Midbrain (tissue), 1 donor: ENCODE measurements at regions not wholly inside any gene's neighbourhood (a gene's known extent, or its start where the extent isn't known, plus 50 kb on each side); places are given as distances from the start of the nearest gene placed in this dataset.
A peak's percentile ranks its signal among the peaks of the same experiment; 100 is the strongest.
"Not testable (repeated sequence)": the region's sequence is repeated elsewhere in the genome, so short reads cannot be mapped to it uniquely, and the experiment has no call there.

Experiments
- DNase-seq: peaks from one replicate; lab custom pipeline; 2025; lab: John Stamatoyannopoulos, UW

- DNase-seq = no peak
Observed at GRCh38 chr1:229857585-229857984, 209.5 kb upstream of the GALNT2 start.

- peak; percentile 45 for DNase-seq
Observed at GRCh38 chr1:229859026-229859425, 208.0 kb upstream of the GALNT2 start.

DNA sequence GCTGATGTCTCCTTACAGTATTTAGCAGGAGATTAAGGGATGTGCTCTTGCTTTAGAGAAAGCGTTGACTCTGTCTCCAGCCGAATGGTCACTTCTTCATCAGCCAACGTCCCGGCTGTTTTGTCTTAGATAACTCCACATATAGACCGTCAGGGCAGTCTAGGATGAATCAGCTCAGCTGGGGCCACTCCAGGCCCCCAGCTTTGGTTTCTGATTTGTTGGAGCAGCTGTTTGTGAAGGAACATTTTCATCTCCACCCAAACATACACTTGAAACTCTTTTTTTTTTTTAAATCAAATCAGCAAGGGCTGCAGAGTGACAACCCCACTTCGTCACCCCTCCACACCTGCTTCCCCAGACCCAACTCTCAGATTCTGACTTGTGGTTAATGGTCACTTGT is 206.1 kb upstream of the GALNT2 start:
- DNase-seq = no peak

DNA sequence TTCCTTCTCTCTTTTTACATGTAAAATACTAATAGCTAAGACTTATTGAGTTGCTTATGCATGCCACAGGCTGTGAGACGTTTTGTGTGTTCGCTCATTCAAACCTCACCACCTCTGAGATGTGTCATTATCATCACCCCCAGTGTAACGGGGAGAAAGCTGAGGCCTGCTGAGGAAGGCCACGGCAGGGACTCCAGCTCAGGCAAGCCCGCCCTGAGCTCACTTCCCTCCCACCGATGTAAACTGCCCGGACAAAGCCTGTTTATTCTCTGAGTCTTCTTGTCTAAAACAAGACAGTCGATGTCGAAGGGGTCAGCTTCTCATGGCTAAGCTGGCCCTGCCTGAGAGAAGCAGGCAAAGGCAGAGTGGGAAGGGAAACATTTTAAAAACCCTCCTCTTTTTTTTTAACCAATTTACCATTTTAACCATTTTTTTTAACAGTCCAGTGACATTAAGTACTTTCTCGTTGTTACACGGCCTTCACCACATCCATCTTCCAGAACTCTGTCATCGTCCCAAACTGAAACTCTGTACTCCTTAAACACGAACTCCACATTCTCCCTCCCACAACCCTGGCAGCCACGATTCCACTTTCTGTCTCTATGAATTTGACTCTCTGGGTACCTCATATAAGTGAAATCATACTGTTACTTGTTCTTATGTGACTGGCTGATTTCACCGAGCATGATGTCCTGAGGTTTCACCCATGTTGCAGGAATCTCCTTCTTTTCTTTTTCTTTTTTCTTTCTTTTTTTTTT is 204.8 kb upstream of the GALNT2 start:
- DNase-seq = peak; percentile 46

DNA sequence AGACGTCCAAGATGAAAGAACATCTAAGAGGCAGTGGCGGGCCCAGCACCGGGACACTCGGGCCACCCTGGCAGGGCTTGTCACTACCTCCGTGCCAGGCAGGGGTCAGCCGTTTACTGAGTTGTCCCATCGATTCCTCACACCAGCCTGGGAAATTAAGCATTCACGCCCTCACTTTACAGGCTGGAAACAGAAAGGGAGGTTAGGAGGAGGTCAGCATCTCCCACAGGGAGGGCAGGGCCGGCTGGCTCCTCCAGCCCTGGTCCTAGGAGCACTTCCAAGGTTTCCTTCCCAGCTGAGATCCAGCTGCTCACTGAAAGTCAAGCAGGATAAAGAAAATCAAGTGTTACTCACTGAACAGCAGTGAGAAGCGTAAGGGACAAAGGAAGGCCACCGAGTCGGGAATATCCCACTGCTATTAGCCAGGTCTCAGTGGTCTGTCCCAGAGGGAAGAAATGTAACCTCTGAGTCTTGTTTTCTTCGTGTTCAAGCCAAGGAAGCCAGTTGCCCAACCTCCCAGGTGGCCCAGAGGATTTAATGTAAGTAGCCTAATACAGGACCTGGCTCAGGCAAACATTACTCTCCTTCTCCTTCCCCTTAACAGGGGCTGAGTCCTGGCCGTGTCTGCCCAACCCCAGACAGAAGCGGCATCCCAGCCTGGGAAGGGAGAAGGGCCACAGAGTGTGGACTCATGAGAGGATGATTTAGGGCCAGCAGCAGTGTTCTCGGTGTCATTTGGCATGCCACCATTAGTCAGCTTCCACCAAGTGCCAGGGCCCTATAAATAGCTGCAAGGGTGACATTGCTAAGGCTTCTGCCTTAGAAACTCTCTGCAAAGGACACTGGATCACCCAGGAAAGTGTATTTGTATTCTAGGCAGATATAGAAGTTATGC is 203.1 kb upstream of the GALNT2 start:
- peak; percentile 31 for DNase-seq

GRCh38 chr1:229864686-229865230 is 202.3 kb upstream of the GALNT2 start:
- no peak for DNase-seq

DNA sequence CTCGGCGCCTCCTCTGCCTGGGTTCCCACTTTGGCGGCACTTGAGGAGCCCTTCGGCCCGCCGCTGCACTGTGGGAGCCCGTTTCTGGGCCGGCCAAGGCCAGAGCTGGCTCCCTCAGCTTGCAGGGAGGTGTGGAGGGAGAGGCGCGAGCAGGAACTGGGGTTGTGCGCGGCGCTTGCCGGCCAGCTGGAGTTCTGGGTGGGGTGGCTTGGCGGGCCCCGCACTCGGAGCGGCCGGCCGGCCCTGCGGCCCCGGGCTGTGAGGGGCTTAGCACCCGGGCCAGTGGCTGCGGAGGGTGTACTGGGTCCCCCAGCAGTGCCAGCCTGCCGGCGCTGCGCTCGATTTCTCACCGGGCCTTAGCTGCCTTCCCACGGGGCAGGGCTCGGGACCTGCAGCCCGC is 201.7 kb upstream of the GALNT2 start:
- not testable (repeated sequence) for DNase-seq

- no peak for DNase-seq
Observed at GRCh38 chr1:229867726-229868125, 199.3 kb upstream of the GALNT2 start.

DNA sequence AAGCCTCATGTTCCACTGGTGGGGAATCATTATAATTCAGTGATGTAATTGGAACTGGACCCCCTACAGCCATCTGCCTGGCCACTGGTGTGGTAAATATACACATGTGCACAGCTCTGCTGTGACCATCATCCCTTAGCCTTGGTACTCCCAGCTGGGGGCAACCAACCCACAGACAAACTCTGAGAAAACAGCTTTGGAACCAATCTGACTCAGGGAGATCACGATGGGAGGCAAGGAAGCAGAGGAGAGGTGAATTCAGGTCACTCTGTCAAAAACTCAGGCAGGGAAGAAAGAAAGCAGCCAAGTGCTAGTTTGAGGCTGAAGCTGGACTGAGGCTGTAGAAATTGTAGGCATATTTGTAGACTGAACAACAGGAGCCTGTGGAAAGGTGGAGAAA is 197.8 kb upstream of the GALNT2 start:
- DNase-seq = no peak

DNA sequence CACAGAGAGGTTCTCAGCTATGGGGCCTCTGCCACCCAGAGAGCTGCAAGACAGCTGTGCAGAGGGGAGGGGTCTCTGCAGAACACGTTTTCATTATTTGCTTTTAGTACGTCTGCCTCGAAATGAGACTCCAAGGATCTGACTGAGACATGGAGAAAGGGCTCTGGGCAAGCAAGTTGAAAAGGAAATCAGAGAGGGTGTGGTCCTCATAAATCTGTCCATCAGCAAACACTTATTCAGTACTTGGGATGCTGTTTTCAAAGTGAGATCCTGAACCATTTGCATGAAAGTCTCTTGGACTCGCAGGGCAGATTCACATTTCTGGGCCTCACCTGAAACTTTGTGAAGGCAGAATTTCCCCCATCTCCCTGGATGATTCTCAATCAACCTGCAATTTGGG is 197.4 kb upstream of the GALNT2 start:
- DNase-seq = no peak

GRCh38 chr1:229870381-229870780 is 196.7 kb upstream of the GALNT2 start:
- no peak for DNase-seq

- no peak for DNase-seq
Observed at GRCh38 chr1:229871078-229871676, 195.9 kb upstream of the GALNT2 start.

- no peak for DNase-seq
Observed at GRCh38 chr1:229874136-229874535, 192.9 kb upstream of the GALNT2 start.

DNA sequence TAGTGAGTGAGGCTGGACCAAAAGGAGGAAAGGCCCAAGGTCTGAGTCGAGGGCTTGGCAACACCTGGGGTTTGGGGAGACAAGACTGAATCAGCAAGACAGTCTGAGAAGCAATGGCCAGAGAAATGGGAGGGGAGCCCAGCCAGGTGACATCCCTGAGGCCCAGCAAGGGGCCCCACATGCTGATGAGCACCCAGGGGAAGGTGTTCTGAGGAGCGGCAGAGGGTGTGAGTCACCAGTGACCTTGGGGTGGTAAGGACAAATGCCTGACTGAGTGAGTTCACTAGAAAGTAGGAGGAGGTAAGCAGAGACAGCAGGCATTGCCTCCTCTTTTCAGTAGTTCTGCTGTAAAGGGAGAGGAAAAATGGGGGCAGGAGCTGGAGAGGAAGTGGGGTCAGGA is 192.4 kb upstream of the GALNT2 start:
- no peak for DNase-seq

- no peak for DNase-seq
Observed at GRCh38 chr1:229875086-229875485, 192.0 kb upstream of the GALNT2 start.

GRCh38 chr1:229879746-229880145 is 187.3 kb upstream of the GALNT2 start:
- no peak for DNase-seq

GRCh38 chr1:229880271-229881170 is 186.5 kb upstream of the GALNT2 start:
- DNase-seq = no peak

DNA sequence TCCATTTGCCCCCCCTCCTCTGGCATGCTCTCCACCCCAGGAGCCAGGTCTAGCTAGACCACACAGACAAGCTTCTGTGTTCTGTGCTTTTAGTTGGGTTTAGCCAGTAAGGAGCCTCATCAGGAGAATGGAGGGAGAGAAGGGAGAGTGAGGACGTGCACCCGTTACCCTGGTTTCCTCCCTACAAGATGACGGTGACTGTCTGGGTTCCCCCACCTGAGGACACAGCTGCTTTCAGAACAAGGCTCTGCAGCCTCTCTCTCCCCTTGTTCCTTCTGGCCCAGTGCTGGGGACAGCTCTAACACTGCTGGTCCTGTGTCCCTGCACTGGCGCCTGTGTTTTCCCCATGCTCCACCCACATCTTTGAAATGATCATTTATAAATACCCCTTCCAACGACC is 184.4 kb upstream of the GALNT2 start:
- DNase-seq = no peak

DNA sequence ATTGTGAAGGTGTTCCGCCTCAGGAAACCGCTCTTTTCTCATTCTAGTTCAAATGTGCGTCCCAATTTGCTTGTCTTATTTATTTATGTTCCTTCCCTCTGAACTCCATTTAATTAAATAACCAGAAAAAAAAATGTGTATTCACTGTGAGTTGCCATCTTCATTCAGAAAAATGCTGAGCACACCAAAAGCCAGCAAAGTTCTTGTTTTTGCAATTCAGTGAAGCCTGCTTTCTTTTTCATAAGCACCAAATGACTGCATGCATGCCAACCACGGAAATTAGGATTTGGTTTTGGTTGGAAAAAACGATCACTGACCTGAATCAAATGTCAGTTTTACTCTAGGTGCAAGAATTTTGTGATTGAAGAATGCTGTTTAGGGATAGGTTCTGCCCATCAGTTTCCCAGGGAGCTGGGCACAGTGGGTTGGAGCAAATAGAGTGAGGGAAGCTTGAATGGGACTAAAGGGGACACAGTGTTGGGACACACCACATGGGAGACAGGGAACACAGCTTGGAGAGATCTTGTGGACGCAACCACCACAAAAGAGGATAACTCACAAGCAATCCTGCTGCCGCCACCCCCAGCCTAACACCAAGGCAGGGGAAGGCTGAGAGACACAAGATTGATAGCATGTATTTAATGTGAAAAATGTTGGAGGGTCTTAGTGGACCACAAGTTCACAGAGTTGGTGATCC is 183.4 kb upstream of the GALNT2 start:
- no peak for DNase-seq

GRCh38 chr1:229884765-229885164 is 182.3 kb upstream of the GALNT2 start:
- no peak for DNase-seq
